DOHH2 (cell line): ENCODE measurements at regions not wholly inside any gene's neighbourhood (a gene's known extent, or its start where the extent isn't known, plus 50 kb on each side); places are given as distances from the start of the nearest gene placed in this dataset.

Experiments used
- EZH2phosphoT487 ChIP-seq: fragments of 200-600 bp; sonication (generic); IDR thresholded peaks from 2 replicates; pipeline ENCODE4 v1.6.1; 2017; ENCODE audit warnings: borderline replicate concordance, mild to moderate bottlenecking, antibody characterized with exemption, low read length, moderate library complexity, mixed read lengths
- TF ChIP-seq, protein P1 (sequence below): fragments of 200-600 bp; sonication (generic); IDR thresholded peaks from one replicate; pipeline ENCODE4 v1.5.1; 2014; ENCODE audit warnings: antibody characterized with exemption, mild to moderate bottlenecking, low read depth, low read length; ENCODE audit not compliant: poor library complexity, severe bottlenecking

GRCh38 chr14:38528582-38528981, 272.7 kb upstream of the CLEC14A start:
- TF ChIP-seq EZH2phosphoT487, result no peak
- TF ChIP-seq, protein P1, sequence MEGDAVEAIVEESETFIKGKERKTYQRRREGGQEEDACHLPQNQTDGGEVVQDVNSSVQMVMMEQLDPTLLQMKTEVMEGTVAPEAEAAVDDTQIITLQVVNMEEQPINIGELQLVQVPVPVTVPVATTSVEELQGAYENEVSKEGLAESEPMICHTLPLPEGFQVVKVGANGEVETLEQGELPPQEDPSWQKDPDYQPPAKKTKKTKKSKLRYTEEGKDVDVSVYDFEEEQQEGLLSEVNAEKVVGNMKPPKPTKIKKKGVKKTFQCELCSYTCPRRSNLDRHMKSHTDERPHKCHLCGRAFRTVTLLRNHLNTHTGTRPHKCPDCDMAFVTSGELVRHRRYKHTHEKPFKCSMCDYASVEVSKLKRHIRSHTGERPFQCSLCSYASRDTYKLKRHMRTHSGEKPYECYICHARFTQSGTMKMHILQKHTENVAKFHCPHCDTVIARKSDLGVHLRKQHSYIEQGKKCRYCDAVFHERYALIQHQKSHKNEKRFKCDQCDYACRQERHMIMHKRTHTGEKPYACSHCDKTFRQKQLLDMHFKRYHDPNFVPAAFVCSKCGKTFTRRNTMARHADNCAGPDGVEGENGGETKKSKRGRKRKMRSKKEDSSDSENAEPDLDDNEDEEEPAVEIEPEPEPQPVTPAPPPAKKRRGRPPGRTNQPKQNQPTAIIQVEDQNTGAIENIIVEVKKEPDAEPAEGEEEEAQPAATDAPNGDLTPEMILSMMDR, result no peak
